Loucy (cell line): ENCODE measurements at regions not wholly inside any gene's neighbourhood (a gene's known extent, or its start where the extent isn't known, plus 50 kb on each side); places are given as distances from the start of the nearest gene placed in this dataset.
"Not testable (repeated sequence)": the region's sequence is repeated elsewhere in the genome, so short reads cannot be mapped to it uniquely, and the experiment has no call there.

Experiments used
- CTCF ChIP-seq: fragments of 200-600 bp; sonication (generic); conservative IDR thresholded peaks from 2 replicates; pipeline ENCODE4 v1.5.1; 2014; ENCODE audit warnings: mild to moderate bottlenecking, antibody characterized with exemption, low read length
- EZH2phosphoT487 ChIP-seq: fragments of 200-600 bp; IDR thresholded peaks from 2 replicates; pipeline ENCODE4 v1.6.1; 2018; ENCODE audit warnings: antibody characterized with exemption, mild to moderate bottlenecking, moderate library complexity, borderline replicate concordance

DNA sequence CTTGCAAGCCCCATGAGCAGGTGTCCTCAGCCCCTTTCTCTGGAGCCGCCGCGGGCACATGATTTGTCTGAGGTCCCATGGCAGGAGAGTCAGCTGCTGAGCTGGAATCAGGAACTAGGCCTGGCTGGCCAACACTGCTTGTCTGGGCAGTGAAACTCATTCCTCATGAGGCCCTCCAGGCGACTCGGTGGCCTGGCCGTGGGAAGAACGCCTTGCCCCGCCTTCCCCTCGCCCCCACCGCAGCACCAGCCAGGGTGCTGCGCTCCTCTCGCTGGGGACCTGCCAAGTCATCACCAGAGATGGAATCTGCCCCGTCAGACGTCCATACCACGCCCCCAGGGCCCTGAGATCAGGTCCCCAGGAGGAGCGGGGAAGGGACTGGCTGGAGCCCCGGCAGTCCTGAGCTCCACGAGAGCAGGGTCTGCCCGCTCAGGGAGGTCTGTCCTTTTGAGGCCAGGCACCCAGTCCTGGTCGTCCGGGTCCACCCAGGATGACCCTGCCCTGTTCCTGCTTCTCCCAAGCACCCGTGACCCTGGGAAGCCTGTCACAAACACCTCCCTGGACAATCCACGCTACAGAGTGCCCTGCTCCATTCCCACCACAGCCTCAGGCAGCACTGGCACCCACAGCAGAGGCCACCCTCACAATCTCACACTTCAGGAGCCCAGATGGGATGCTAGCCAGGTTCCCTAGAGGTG, 5414.5 kb upstream of the TPTE start:
- TF ChIP-seq CTCF, EZH2phosphoT487: not testable (repeated sequence)
